ENCODE measurements at regions not wholly inside any gene's neighbourhood (a gene's known extent, or its start where the extent isn't known, plus 50 kb on each side); places are given as distances from the start of the nearest gene placed in this dataset.

DNA sequence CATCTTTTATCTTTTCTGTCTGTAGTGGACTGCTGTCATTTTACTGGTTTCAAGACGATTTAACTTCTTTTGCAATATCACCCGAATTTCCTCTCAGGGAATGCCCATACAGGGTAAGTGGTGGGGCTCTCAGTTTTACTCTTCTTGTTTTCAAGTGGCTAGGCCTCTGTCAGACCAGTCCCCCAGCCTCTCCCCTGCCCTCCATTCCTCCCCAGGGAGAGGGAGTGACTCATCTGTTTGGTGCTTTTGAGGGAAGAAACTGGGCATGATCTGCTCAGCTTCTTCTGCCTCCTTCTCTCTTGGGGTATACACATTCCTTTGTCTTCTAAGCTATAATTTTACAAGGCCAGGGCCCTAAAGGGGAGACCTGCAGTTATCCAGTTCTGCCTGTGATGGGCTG lies 332.0 kb downstream of the CBLN1 start:
- DNase-seq (ENCODE audit: low spot score), result no peak
- no peaks in the 10 kb centered on the region for H3K9me3 ChIP-seq (ENCODE audit: control insufficient read depth in 4 of 4, low read length in 3 of 4)
- H3K36me3 ChIP-seq (ENCODE audit: control insufficient read depth in 4 of 4, insufficient read depth in 3 of 4, low read depth in 1 of 4, low read length in 3 of 4), result no peaks in the 10 kb centered on the region
- H3K27me3 ChIP-seq (ENCODE audit: control insufficient read depth in 4 of 4, insufficient read depth in 4 of 4, low read length in 3 of 4), result peaks cover 0 to 2% (median 0%) of the 10 kb centered on the region in 4 donors
- WGBS, result 78% methylated on average over 2 of the region's 2 CpGs
- no peak overlapping the region for H3K9ac ChIP-seq (ENCODE audit: low read depth in 1 of 2, low read length in 2 of 2)
- TF ChIP-seq FOXA2 (IDR thresholded peaks at IDR 0.05) (no peak), FOXA1 (IDR thresholded peaks at IDR 0.05) (no peak), EGR1 (IDR thresholded peaks at IDR 0.05; ENCODE audit: low read depth in 2 of 2) (no peak)
- TF ChIP-seq, protein P1, sequence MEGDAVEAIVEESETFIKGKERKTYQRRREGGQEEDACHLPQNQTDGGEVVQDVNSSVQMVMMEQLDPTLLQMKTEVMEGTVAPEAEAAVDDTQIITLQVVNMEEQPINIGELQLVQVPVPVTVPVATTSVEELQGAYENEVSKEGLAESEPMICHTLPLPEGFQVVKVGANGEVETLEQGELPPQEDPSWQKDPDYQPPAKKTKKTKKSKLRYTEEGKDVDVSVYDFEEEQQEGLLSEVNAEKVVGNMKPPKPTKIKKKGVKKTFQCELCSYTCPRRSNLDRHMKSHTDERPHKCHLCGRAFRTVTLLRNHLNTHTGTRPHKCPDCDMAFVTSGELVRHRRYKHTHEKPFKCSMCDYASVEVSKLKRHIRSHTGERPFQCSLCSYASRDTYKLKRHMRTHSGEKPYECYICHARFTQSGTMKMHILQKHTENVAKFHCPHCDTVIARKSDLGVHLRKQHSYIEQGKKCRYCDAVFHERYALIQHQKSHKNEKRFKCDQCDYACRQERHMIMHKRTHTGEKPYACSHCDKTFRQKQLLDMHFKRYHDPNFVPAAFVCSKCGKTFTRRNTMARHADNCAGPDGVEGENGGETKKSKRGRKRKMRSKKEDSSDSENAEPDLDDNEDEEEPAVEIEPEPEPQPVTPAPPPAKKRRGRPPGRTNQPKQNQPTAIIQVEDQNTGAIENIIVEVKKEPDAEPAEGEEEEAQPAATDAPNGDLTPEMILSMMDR (IDR thresholded peaks at IDR 0.05; ENCODE audit: low read depth, low read length, missing input control), result no peak
- TF ChIP-seq, protein P2, sequence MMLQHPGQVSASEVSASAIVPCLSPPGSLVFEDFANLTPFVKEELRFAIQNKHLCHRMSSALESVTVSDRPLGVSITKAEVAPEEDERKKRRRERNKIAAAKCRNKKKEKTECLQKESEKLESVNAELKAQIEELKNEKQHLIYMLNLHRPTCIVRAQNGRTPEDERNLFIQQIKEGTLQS (IDR thresholded peaks at IDR 0.05), result no peak
- no peak overlapping the region for H3K27ac ChIP-seq (ENCODE audit: low read depth in 1 of 2, low read length in 2 of 2)
- no peaks in the 10 kb centered on the region for H3K4me1 ChIP-seq (ENCODE audit: control insufficient read depth in 4 of 4, insufficient read depth in 4 of 4, low read length in 3 of 4)
- H3K4me3 ChIP-seq (ENCODE audit: low read depth in 1 of 3, low read length in 3 of 3), result no peak overlapping the region

DNA sequence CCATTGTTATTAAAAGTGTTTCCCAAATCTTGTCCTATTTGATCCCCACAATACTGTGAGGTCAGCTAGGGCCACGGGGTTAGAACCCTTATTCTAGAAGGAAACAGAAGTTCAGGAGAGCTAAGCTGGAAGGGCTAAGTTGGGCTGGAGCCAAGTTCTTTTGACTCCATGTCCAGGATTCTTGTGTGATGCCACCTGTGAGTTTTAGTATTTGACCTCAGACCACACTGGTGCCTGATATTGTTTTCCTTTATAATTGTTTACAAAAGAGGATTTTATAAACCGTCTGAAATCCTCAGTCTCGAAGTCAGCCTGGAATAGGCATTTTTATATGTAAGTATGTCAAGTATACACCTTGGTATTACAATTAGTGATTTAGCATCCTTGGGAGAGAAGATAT lies 332.7 kb downstream of the CBLN1 start:
- no peaks in the 10 kb centered on the region for H3K4me1 ChIP-seq (ENCODE audit: control insufficient read depth in 4 of 4, insufficient read depth in 4 of 4, low read length in 3 of 4)
- no peak for DNase-seq (ENCODE audit: low spot score)
- no peak overlapping the region for H3K4me3 ChIP-seq (ENCODE audit: low read depth in 1 of 3, low read length in 3 of 3)
- TF ChIP-seq, protein P1 (IDR thresholded peaks at IDR 0.05; ENCODE audit: low read depth, low read length, missing input control), result no peak
- TF ChIP-seq GABPA (IDR thresholded peaks at IDR 0.05 in 1 of 2, conservative IDR thresholded peaks at IDR 0.05 in 1 of 2) (no peak), YY1 (IDR thresholded peaks at IDR 0.05) (no peak), HNF4A (conservative IDR thresholded peaks at IDR 0.05) (no peak), RAD21 (IDR thresholded peaks at IDR 0.05) (no peak), FOXA2 (IDR thresholded peaks at IDR 0.05) (no peak), EGR1 (IDR thresholded peaks at IDR 0.05; ENCODE audit: low read depth in 2 of 2) (no peak), HNF4G (IDR thresholded peaks at IDR 0.05) (no peak), TAF1 (conservative IDR thresholded peaks at IDR 0.05) (no peak), NR2F2 (IDR thresholded peaks at IDR 0.05) (no peak), JUND (IDR thresholded peaks at IDR 0.05) (no peak), SP1 (IDR thresholded peaks at IDR 0.05) (no peak), RXRA (IDR thresholded peaks at IDR 0.05) (no peak), FOXA1 (IDR thresholded peaks at IDR 0.05) (no peak)
- TF ChIP-seq, protein P3, sequence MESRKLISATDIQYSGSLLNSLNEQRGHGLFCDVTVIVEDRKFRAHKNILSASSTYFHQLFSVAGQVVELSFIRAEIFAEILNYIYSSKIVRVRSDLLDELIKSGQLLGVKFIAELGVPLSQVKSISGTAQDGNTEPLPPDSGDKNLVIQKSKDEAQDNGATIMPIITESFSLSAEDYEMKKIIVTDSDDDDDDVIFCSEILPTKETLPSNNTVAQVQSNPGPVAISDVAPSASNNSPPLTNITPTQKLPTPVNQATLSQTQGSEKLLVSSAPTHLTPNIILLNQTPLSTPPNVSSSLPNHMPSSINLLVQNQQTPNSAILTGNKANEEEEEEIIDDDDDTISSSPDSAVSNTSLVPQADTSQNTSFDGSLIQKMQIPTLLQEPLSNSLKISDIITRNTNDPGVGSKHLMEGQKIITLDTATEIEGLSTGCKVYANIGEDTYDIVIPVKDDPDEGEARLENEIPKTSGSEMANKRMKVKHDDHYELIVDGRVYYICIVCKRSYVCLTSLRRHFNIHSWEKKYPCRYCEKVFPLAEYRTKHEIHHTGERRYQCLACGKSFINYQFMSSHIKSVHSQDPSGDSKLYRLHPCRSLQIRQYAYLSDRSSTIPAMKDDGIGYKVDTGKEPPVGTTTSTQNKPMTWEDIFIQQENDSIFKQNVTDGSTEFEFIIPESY (IDR thresholded peaks at IDR 0.05), result no peak
- TF ChIP-seq, protein P4, sequence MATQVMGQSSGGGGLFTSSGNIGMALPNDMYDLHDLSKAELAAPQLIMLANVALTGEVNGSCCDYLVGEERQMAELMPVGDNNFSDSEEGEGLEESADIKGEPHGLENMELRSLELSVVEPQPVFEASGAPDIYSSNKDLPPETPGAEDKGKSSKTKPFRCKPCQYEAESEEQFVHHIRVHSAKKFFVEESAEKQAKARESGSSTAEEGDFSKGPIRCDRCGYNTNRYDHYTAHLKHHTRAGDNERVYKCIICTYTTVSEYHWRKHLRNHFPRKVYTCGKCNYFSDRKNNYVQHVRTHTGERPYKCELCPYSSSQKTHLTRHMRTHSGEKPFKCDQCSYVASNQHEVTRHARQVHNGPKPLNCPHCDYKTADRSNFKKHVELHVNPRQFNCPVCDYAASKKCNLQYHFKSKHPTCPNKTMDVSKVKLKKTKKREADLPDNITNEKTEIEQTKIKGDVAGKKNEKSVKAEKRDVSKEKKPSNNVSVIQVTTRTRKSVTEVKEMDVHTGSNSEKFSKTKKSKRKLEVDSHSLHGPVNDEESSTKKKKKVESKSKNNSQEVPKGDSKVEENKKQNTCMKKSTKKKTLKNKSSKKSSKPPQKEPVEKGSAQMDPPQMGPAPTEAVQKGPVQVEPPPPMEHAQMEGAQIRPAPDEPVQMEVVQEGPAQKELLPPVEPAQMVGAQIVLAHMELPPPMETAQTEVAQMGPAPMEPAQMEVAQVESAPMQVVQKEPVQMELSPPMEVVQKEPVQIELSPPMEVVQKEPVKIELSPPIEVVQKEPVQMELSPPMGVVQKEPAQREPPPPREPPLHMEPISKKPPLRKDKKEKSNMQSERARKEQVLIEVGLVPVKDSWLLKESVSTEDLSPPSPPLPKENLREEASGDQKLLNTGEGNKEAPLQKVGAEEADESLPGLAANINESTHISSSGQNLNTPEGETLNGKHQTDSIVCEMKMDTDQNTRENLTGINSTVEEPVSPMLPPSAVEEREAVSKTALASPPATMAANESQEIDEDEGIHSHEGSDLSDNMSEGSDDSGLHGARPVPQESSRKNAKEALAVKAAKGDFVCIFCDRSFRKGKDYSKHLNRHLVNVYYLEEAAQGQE (IDR thresholded peaks at IDR 0.05), result no peak
- TF ChIP-seq, protein P2 (IDR thresholded peaks at IDR 0.05), result no peak
- TF ChIP-seq, protein P5, sequence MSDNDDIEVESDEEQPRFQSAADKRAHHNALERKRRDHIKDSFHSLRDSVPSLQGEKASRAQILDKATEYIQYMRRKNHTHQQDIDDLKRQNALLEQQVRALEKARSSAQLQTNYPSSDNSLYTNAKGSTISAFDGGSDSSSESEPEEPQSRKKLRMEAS (IDR thresholded peaks at IDR 0.05), result no peak
- 72% methylated on average over 3 of the region's 3 CpGs for WGBS
- no peaks in the 10 kb centered on the region for H3K36me3 ChIP-seq (ENCODE audit: control insufficient read depth in 4 of 4, insufficient read depth in 3 of 4, low read depth in 1 of 4, low read length in 3 of 4)
- no peak overlapping the region for H3K27ac ChIP-seq (ENCODE audit: low read depth in 1 of 2, low read length in 2 of 2)
- H3K9me3 ChIP-seq (ENCODE audit: control insufficient read depth in 4 of 4, low read length in 3 of 4), result no peaks in the 10 kb centered on the region
- no peak overlapping the region for H3K9ac ChIP-seq (ENCODE audit: low read depth in 1 of 2, low read length in 2 of 2)
- peaks cover 0 to 2% (median 0%) of the 10 kb centered on the region in 4 donors for H3K27me3 ChIP-seq (ENCODE audit: control insufficient read depth in 4 of 4, insufficient read depth in 4 of 4, low read length in 3 of 4)
